ENCODE measurements at regions not wholly inside any gene's neighbourhood (a gene's known extent, or its start where the extent isn't known, plus 50 kb on each side); places are given as distances from the start of the nearest gene placed in this dataset.

GRCh38 chr6:8991844-8992243, 556.5 kb upstream of the SLC35B3 start:
- Histone ChIP-seq H3K27me3 (ENCODE audit: control insufficient read depth in 4 of 4, insufficient read depth in 4 of 4, low read length in 3 of 4) (no peaks in the 10 kb centered on the region), H3K36me3 (ENCODE audit: control insufficient read depth in 4 of 4, insufficient read depth in 3 of 4, low read depth in 1 of 4, low read length in 3 of 4) (no peaks in the 10 kb centered on the region), H3K4me1 (ENCODE audit: control insufficient read depth in 4 of 4, insufficient read depth in 4 of 4, low read length in 3 of 4) (no peaks in the 10 kb centered on the region), H3K9ac (ENCODE audit: low read depth in 1 of 2, low read length in 2 of 2) (no peak overlapping the region), H3K27ac (ENCODE audit: low read depth in 1 of 2, low read length in 2 of 2) (no peak overlapping the region), H3K4me3 (ENCODE audit: low read depth in 1 of 3, low read length in 3 of 3) (no peak overlapping the region), H3K9me3 (ENCODE audit: control insufficient read depth in 4 of 4, low read length in 3 of 4) (no peaks in the 10 kb centered on the region)
- DNase-seq (ENCODE audit: low spot score): no peak
- WGBS: 76% methylated on average over 3 of the region's 3 CpGs
- TF ChIP-seq GABPA (IDR thresholded peaks at IDR 0.05 in 1 of 2, conservative IDR thresholded peaks at IDR 0.05 in 1 of 2) (no peak), ZBTB33 (IDR thresholded peaks at IDR 0.05) (no peak), RAD21 (IDR thresholded peaks at IDR 0.05) (no peak), MAX (IDR thresholded peaks at IDR 0.05) (no peak), RXRA (IDR thresholded peaks at IDR 0.05) (no peak), CTCF (IDR thresholded peaks at IDR 0.05; ENCODE audit: low read depth, low read length, missing input control) (no peak), SP1 (IDR thresholded peaks at IDR 0.05) (no peak), EGR1 (IDR thresholded peaks at IDR 0.05; ENCODE audit: low read depth in 2 of 2) (no peak), REST (IDR thresholded peaks at IDR 0.05) (no peak), HNF4A (conservative IDR thresholded peaks at IDR 0.05) (no peak), HNF4G (IDR thresholded peaks at IDR 0.05) (no peak), YY1 (IDR thresholded peaks at IDR 0.05) (no peak), FOXA2 (IDR thresholded peaks at IDR 0.05) (no peak), FOXA1 (IDR thresholded peaks at IDR 0.05) (no peak), TAF1 (conservative IDR thresholded peaks at IDR 0.05) (no peak)

- WGBS: 95% methylated on average over 2 of the region's 2 CpGs
- Histone ChIP-seq H3K27me3 (ENCODE audit: control insufficient read depth in 4 of 4, insufficient read depth in 4 of 4, low read length in 3 of 4) (no peaks in the 10 kb centered on the region), H3K27ac (ENCODE audit: low read depth in 1 of 2, low read length in 2 of 2) (no peak overlapping the region), H3K9ac (ENCODE audit: low read depth in 1 of 2, low read length in 2 of 2) (no peak overlapping the region), H3K4me3 (ENCODE audit: low read depth in 1 of 3, low read length in 3 of 3) (no peak overlapping the region), H3K36me3 (ENCODE audit: control insufficient read depth in 4 of 4, insufficient read depth in 3 of 4, low read depth in 1 of 4, low read length in 3 of 4) (no peaks in the 10 kb centered on the region), H3K9me3 (ENCODE audit: control insufficient read depth in 4 of 4, low read length in 3 of 4) (no peaks in the 10 kb centered on the region), H3K4me1 (ENCODE audit: control insufficient read depth in 4 of 4, insufficient read depth in 4 of 4, low read length in 3 of 4) (no peaks in the 10 kb centered on the region)
- no peak for DNase-seq (ENCODE audit: low spot score)
- TF ChIP-seq ATF3 (IDR thresholded peaks at IDR 0.05): no peak
- no peak for TF ChIP-seq FOXA2 (IDR thresholded peaks at IDR 0.05)
- TF ChIP-seq ZBTB33 (IDR thresholded peaks at IDR 0.05): no peak
- TF ChIP-seq JUND (IDR thresholded peaks at IDR 0.05): no peak
- no peak for TF ChIP-seq HNF4A (conservative IDR thresholded peaks at IDR 0.05)
- no peak for TF ChIP-seq FOXA1 (IDR thresholded peaks at IDR 0.05)
- no peak for TF ChIP-seq GABPA (IDR thresholded peaks at IDR 0.05 in 1 of 2, conservative IDR thresholded peaks at IDR 0.05 in 1 of 2)
- TF ChIP-seq YY1 (IDR thresholded peaks at IDR 0.05): no peak
- TF ChIP-seq RXRA (IDR thresholded peaks at IDR 0.05): no peak
- no peak for TF ChIP-seq CTCF (IDR thresholded peaks at IDR 0.05; ENCODE audit: low read depth, low read length, missing input control)
These were observed 554.7 kb upstream of the SLC35B3 start for GRCh38 chr6:8990075-8990474.

All from liver (tissue), 8 donors.